Dermis microvascular lymphatic vessel endothelial cell (primary cell): ENCODE measurements at regions not wholly inside any gene's neighbourhood (a gene's known extent, or its start where the extent isn't known, plus 50 kb on each side); places are given as distances from the start of the nearest gene placed in this dataset.
A peak's percentile ranks its signal among the peaks of the same experiment; 100 is the strongest.

ENCODE experiments used
- DNase-seq, 2 donors: peaks; one replicate each; pipeline versions ENCODE4 v3.0.0 to v3.0.0-alpha.2; 2010; ENCODE audit warnings: low read depth in 2 of 2

DNA sequence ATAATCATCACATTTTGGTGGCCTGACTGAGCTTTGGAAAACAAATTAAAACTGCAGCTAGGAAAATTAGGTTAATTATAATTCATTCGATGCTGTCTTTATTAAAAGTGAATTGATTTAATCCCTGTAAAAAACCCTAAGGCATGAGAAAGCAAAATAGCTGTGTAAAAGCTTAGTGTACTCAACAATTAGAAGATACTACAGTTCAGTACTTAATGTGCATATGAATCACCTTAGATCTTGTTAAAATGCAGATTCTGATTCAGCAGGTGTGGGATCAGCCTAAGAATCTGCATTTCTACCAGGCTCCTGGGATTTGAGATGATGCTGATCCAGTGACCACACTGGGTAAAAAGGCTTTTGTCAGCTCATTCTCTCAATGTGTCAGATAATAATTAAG lies 559.9 kb upstream of the GOLIM4 start:
- no peak for DNase-seq

DNA sequence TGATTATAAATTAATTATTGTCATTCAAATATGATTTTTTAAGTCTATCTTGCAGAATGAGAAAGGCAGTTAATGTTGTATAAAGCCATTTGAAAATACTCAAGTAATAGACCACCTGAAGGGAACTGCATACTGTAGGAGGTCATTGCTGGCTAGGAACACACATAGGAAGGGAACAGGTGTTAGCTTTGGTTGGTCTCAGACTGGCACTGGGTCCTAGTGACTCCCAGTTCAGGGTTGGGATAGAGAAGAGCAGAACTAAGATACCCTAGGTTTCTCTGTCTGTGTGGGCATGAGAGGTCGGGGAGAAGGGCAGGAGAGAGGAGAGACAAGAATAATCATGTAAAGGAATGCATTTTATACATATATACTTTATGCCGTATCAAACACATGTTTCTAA lies 559.0 kb upstream of the GOLIM4 start:
- DNase-seq = no peak

GRCh38 chr3:168653255-168653654 lies 557.5 kb upstream of the GOLIM4 start:
- DNase-seq = no peak

DNA sequence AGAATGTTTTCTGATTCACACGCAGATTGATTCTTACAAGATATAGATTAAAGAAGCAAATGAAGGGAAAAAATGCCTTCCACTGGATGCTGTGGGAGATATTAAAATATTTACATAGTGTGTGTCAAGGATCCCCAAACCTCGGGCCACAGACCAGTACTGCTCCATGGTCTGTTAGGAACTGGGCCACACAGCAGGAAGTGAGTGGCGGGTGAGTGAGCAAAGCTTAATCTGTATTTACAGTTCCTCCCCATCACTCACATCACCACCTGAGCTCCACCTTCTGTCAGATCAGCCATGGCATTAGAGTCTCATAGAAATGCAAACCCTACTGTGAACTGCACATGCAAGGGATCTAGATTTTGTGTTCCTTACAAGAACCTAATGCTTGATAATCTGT lies 552.6 kb upstream of the GOLIM4 start:
- no peak for DNase-seq

DNA sequence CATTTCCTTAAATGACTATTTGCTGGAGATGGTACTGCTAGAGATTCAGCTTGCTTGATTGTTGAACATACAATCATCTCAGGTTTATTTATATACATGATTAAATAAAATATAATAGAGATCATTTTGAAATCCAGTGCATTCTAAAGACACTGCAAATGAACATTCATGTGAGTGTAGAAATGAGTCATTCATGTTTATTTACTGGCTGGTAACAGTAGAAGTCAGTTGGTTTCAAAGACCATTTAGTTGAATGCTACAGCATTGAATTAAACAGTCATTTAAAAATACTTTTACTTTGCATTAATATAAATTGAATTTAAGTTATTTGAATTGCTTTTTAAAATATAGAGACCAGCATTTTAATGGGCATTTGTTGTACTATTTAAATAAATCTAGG lies 551.9 kb upstream of the GOLIM4 start:
- DNase-seq = no peak

DNA sequence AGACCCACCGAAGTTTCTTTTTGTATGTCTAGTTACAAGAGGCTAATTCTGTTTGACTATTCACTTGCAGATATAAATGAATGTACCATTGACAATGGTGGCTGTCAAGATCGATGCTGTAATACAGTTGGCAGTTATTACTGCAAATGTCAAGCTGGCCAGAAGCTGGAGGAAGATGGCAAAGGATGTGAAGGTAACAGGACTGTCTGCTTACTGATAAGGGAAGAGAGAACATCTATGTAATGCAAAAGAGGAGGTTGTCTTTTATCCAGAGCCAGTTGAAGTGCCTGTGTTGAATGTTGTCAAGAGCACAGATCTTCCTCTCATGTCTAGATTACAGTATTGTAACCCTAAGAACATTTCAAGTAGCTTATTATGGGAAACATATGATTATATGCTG lies 549.5 kb upstream of the GOLIM4 start:
- DNase-seq = no peak

DNA sequence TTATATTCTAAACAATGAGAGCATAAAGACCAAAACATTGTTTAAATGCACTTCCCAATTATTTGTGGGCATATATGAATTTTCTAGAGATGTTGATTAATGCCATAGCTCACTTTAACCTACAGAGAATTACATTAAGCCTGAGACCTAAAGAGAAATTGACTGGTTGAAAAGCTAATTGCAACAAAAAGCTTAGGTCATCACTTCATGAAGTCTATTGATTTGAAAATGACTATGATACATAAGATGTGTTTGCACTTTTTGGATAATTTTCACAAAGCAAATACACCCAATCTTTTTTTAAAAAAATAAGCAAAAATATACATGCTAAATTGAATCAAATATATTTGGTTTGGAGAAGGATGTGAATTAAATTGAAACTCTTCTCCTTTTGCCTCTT lies 532.8 kb upstream of the GOLIM4 start:
- no peak for DNase-seq

GRCh38 chr3:168625477-168625876 lies 529.8 kb upstream of the GOLIM4 start:
- DNase-seq = no peak

GRCh38 chr3:168624892-168625448 lies 529.2 kb upstream of the GOLIM4 start:
- DNase-seq = no peak

GRCh38 chr3:168624195-168624594 lies 528.5 kb upstream of the GOLIM4 start:
- DNase-seq = no peak

GRCh38 chr3:168622795-168623194 lies 527.1 kb upstream of the GOLIM4 start:
- no peak for DNase-seq

- peak in 1 of 2 donors; percentile 19 for DNase-seq
These were observed 525.1 kb upstream of the GOLIM4 start for GRCh38 chr3:168620854-168621253.

- no peak for DNase-seq
These were observed 523.2 kb upstream of the GOLIM4 start for GRCh38 chr3:168618827-168619470.

DNA sequence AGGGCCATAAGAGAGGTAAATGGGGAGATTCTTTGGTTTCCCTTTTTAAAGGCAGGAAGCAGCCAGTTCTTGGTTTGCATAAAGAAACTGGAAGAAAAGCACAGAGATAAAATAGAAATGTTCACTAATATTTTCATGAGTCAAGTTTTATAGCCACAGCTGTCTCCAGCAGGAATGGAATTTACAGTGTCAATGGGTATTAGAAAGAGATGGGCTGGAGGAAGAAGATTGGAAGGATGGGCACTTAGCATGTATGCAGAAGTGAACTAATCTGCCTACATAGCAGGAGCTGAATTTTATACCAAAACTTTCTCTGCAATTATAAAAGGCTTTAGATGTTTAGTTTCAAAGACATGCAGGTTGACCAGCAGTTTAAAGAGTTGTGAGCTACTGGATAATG lies 521.9 kb upstream of the GOLIM4 start:
- no peak for DNase-seq

GRCh38 chr3:168616915-168617314 lies 521.2 kb upstream of the GOLIM4 start:
- DNase-seq = no peak

DNA sequence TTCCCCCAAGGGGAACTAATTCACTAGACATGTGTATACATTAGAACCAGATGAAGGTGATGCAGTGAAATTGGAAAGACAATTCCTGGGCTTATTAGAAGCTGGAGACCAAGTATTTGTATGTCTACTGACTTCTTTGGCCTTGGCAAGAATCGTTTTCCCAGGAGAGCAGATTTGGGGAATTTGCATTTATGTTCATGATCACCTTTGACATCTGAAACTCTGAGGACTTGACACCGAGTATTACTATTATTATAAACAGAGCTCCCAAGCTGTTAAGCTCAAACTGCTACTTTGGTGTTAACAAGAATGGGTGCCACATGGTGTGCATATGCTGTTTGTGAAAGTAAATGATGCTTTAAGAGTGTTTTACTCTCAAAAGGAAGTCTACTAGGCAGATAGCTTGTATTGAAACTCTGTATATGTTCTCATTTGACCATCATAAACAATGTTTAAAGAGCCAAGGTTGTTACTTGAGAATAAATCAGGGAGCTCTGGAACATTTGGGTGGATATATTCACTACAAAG lies 519.8 kb upstream of the GOLIM4 start:
- DNase-seq = no peak

DNA sequence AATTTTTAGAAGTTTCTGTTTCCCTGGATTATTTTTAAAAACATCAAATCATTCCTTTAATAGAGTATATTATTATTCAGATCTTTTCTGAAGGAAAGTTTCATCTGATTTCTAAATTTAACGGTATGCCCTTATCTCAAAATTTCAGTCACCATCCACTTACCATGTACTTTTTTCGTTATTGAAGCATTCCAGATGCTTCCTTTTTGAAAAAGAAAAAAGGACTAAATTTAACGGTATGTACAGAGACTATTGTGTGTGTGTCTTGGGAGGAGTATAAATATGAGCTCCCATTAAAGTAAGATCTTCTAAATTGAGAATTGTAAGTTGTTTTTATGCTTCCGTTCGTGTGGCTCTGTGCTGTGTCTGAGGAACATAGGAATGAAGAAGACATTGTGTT lies 517.4 kb upstream of the GOLIM4 start:
- no peak for DNase-seq

DNA sequence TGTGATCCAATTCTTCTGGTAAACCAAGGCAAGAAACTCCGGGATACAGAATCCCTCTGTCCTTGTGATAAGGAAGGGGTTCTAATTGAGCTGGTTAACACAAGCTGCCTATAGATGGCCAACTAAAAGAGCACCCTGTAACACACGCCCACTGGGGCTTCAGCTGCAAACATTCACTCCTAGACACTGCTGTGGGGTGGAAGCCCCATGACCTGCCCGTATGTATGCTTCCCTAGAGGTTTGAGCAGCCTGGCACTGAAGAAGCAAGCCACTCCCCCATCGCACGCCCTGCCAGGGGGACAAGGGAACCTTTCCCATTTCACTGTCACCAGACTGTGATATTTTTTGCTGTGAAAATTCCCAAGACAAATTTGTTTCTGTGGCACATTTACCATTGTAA lies 516.9 kb upstream of the GOLIM4 start:
- DNase-seq = no peak

- DNase-seq = no peak
These were observed 516.1 kb upstream of the GOLIM4 start for GRCh38 chr3:168611826-168612225.

DNA sequence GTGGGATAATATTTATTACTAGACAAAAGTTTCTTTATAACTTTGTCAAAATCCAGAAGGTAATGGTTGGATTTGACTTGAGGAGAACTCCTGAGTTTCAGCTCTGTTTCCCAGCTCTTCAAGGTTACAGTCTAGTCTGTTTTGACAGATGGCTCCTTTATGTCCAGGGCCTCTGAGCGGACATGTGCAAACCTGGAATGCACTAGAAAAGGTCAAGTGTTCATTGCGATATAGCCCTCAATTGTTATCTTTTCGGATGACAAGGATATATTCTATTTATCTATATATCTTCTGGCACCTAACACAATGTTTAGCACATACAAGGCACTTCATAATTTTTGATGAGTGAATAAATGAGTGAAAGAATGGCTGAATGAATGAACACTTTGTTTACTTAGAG lies 513.2 kb upstream of the GOLIM4 start:
- no peak for DNase-seq

- no peak for DNase-seq
These were observed 509.0 kb upstream of the GOLIM4 start for GRCh38 chr3:168604767-168605166.

DNA sequence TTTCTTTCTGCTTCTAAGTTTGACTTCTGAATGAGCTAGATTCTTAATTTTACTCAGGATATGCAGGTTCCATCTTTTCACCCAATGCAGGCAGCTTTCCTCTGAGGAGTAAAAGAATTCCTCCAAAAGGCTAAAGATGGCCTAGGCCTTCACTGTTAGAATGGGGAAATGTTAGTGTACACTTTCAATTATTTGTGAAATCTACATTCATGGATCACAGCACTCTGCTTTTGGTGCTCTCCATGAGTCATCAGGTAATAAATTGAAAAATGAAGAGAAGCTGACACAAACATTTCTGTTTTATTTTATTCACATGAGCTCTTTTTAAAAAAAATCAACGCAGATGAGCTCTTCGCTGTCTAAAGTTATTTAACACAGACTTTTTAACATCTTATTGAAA lies 502.5 kb upstream of the GOLIM4 start:
- no peak for DNase-seq

GRCh38 chr3:168596175-168596823 lies 500.6 kb upstream of the GOLIM4 start:
- no peak for DNase-seq
